ENCODE measurements at regions not wholly inside any gene's neighbourhood (a gene's known extent, or its start where the extent isn't known, plus 50 kb on each side); places are given as distances from the start of the nearest gene placed in this dataset.

- TF ChIP-seq MXD4 (CRISPR knock-in tag; IDR thresholded peaks at IDR 0.05; ENCODE audit: borderline replicate concordance) (no peak), E2F4 (CRISPR knock-in tag; IDR thresholded peaks at IDR 0.05; ENCODE audit: borderline replicate concordance, low read depth) (no peak), ETV6 (CRISPR knock-in tag; IDR thresholded peaks at IDR 0.05) (no peak), TEAD1 (CRISPR knock-in tag; IDR thresholded peaks at IDR 0.05) (no peak), ZNF281 (CRISPR knock-in tag; IDR thresholded peaks at IDR 0.05) (no peak), ZNF138 (CRISPR knock-in tag; conservative IDR thresholded peaks at IDR 0.05) (no peak), MYBL2 (CRISPR knock-in tag; IDR thresholded peaks at IDR 0.05) (no peak), CTCF (IDR thresholded peaks at IDR 0.05) (no peak), NR2C2 (CRISPR knock-in tag; IDR thresholded peaks at IDR 0.05) (no peak), USF1 (CRISPR knock-in tag; IDR thresholded peaks at IDR 0.05) (no peak), ZNF121 (CRISPR knock-in tag; IDR thresholded peaks at IDR 0.05) (no peak), MAX (CRISPR knock-in tag; IDR thresholded peaks at IDR 0.05) (no peak), NR1H2 (CRISPR knock-in tag; IDR thresholded peaks at IDR 0.05) (no peak)
Measured at GRCh38 chr10:4492202-4492601, 333.8 kb upstream of the AKR1E2 start.
